GM18499 (cell line): ENCODE measurements at regions not wholly inside any gene's neighbourhood (a gene's known extent, or its start where the extent isn't known, plus 50 kb on each side); places are given as distances from the start of the nearest gene placed in this dataset.
A peak's percentile ranks its signal among the peaks of the same experiment; 100 is the strongest.
"Not testable (repeated sequence)": the region's sequence is repeated elsewhere in the genome, so short reads cannot be mapped to it uniquely, and the experiment has no call there.

ENCODE experiments used
- ATAC-seq: cut with Tn5 transposase; IDR thresholded peaks from one replicate; pipeline ENCODE4 v1.9.1; 2021; ENCODE audit warnings: moderate number of reproducible peaks; ENCODE audit not compliant: insufficient read depth, unreplicated experiment

- ATAC-seq, result no peak
Measured at GRCh38 chr10:17538941-17539340, 78.2 kb downstream of the HACD1 start.

GRCh38 chr10:17537281-17537680, 79.9 kb downstream of the HACD1 start:
- ATAC-seq, result no peak

GRCh38 chr10:17536221-17536620, 81.0 kb downstream of the HACD1 start:
- ATAC-seq, result no peak

- ATAC-seq, result no peak
Measured at GRCh38 chr10:17533731-17534130, 79.3 kb upstream of the ST8SIA6 start.

GRCh38 chr10:17528306-17528862, 74.0 kb upstream of the ST8SIA6 start:
- ATAC-seq, result no peak

- ATAC-seq, result no peak
Measured at GRCh38 chr10:17527514-17528146, 73.2 kb upstream of the ST8SIA6 start.

GRCh38 chr10:17526571-17526970, 72.2 kb upstream of the ST8SIA6 start:
- ATAC-seq, result not testable (repeated sequence)

DNA sequence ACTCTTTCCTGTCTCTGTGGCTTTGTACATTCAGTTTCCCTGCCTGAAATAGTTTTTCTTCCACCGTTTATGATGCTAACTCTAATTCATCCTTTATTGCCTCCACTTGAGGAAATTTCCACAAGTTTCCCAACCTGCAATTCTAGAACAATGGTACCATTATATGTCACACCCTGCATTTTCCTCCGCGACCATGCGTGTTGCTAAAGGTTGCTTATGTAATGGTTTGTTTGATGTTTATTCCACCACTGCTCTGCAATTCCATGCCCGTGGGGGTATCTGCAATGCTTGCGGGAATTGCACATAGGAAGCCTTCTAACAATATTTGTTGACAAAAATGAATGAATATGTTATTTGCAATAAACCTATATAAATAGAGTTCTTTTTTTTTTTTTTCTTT, 69.5 kb upstream of the ST8SIA6 start:
- no peak for ATAC-seq

DNA sequence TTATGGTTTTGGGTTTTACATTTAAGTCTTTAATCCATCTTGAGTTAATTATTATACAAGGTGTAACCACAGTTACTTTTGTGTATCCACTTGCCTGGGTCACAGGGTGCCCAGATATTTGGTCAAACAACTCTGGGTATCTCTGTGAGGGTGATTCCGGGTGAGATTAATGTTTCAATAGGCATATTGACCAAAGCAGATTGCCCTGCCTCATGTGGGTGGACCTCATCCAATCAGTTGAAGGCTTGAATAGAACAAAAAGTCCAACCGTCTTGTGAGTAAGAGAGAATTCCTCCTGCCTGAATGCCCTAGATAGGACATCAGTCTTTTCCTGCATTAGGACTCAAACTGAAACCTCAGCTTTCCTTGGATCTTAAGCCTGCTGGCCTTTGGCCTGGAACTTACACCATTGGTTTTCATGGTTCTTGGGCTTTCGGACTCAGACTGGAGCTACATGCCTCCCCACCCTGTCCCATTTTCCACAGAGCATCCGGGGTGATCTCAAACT, 68.9 kb upstream of the ST8SIA6 start:
- no peak for ATAC-seq

DNA sequence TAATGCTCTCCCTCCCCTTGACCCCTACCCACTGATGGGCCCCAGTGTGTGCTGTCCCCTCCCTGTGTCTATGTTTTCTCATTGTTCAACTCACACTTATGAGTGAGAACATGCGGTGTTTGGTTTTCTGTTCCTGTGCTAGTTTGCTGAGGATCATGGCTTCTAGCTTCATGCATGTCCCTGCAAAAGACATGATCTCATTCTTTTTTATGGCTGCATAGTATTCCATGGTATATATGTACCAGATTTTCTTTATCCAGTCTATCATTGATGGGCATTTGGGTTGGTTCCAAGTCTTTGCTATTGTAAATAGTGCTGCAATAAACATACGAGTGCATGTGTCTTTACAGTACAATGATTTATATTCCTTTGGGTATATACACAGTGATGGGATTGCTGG, 67.9 kb upstream of the ST8SIA6 start:
- ATAC-seq, result not testable (repeated sequence)

DNA sequence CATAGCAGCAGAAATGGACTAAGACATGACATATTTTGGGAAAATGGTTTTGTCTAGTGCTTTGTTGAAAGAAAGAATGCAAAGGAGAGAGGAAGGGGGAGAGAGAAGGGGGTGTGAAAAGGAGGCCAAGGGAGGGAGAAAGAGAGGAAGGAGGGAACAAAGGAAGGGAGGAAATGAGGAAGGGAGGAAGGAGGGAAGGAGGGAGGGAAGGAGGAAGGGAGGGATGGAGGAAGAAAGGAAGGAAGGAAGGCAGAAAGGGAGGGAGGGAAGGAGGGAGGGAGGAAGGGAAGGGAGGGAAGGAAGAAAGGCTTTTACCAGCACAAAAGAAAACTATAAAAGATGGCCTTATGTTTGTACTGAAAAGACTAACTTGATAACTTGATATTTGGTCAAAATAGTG, 65.1 kb upstream of the ST8SIA6 start:
- no peak for ATAC-seq

GRCh38 chr10:17518338-17518737, 63.9 kb upstream of the ST8SIA6 start:
- ATAC-seq, result no peak

GRCh38 chr10:17516376-17516775, 62.0 kb upstream of the ST8SIA6 start:
- ATAC-seq, result no peak

DNA sequence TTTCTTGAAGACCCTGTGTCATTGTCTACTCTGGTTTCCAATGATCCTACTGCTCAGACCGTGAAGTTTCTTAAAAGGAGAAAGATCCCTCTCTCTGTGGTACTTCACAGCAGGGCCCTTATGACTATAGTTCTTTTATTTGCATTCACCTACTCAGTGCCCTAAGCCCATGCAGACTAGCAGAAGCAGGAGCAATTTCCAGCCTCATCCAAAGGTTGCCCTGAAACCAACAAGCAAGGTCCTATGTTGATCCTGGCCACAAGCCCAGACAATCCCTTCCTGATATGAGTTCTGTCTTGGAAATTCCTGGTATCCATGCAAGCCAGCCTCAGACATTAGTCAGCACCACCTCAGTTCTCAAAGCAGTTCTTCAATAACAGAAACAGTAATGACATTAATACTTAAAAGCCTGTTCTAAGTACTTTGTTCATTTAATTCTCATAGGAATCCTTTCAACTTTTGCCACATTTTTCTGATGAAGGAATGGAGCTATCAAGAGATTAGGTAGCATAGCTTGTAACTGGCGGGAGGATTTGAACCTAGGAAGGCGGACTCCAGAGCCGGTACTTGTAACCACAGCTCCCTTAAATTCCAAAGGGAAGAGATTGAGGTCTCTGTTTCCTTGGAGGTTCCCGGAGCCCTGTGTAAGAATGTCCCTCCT, 58.1 kb upstream of the ST8SIA6 start:
- ATAC-seq, result no peak

GRCh38 chr10:17510242-17510908, 56.0 kb upstream of the ST8SIA6 start:
- ATAC-seq, result peak; percentile 56

- ATAC-seq, result no peak
Measured at GRCh38 chr10:17507538-17507937, 53.1 kb upstream of the ST8SIA6 start.

DNA sequence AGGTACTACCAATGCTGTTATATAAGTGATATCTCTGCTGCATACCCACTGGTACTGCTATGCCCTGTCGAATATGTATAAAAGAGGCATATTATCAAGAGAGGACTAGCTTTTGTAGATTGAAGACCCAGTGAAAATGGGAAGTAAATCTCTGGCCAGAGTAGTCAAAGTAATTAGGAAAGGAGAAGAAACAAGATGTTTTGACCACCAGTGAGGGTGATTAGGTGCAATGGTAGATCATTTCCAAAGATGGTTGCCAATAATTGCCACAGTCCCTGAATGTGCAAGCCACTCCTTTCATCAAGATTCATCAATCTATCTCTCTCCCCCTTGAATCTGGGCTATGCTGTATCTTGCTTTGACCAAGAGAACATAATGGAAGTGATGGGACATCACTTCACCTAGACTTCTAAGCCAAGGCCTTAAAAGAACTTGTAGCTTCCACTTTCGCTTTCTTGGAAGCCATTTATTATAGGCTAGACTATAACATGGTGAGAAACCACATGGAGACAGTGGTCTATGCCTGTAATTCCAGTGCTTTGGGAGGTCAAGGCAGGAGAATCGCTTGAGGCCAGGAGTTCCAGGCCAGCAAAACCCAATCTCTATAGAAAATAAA, 52.6 kb upstream of the ST8SIA6 start:
- ATAC-seq, result no peak

GRCh38 chr10:17506390-17506789, 52.0 kb upstream of the ST8SIA6 start:
- no peak for ATAC-seq

DNA sequence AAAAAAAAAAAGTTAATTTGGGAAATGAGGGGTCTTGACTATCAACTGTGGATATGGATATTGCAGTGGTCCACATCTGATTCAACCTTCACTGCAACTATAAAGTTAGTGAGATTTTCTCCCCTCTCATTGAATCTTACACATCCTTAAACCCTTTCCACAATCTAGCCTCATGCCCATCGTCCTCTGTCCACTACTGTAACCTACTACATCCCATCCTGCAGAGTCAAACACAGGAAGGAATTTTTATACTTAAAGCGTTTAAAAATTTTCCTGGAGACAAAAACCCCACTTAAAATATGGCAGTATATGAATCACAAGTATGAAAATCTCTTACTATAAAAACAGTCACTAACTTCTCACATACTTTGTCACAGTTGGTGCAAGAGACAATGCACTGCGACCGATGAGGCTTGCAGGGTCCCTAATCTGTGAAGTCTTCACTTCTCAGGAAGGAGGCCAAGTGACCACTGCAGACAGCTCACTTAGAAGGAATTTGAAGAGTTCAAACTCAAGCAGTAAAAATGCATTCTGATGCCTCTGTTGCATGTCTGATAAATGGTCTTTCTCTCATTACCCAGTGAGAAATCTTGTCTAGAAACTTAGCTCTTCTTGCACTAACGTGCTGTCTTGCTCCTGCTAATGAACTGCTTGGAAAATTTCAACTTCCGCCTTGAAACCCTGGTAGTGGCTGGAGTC, 50.3 kb upstream of the ST8SIA6 start:
- no peak for ATAC-seq
